GM13977 (cell line): ENCODE measurements at regions not wholly inside any gene's neighbourhood (a gene's known extent, or its start where the extent isn't known, plus 50 kb on each side); places are given as distances from the start of the nearest gene placed in this dataset.

Source experiments
- DNase-seq: peaks from one replicate; pipeline ENCODE4 v3.0.0; 2012; ENCODE audit warnings: low spot score
- in situ Hi-C: fragments of 300-500 bp; cut with MboI; formaldehyde crosslinking; loops from one replicate; pipeline ENCODE4 v1.12.0; 2022; ENCODE audit warnings: low sequenced_read_pairs, low pct_unique_long_range_greater_than_20kb, mixed read lengths, inconsistent platforms; ENCODE audit not compliant: unreplicated experiment
- TF ChIP-seq, protein P1 (sequence below): IDR thresholded peaks from 2 replicates; pipeline ENCODE4 v1.5.1; 2012; ENCODE audit warnings: mild to moderate bottlenecking, control low read depth; ENCODE audit not compliant: insufficient read depth; ENCODE audit errors: extremely low read depth, missing control alignments

DNA sequence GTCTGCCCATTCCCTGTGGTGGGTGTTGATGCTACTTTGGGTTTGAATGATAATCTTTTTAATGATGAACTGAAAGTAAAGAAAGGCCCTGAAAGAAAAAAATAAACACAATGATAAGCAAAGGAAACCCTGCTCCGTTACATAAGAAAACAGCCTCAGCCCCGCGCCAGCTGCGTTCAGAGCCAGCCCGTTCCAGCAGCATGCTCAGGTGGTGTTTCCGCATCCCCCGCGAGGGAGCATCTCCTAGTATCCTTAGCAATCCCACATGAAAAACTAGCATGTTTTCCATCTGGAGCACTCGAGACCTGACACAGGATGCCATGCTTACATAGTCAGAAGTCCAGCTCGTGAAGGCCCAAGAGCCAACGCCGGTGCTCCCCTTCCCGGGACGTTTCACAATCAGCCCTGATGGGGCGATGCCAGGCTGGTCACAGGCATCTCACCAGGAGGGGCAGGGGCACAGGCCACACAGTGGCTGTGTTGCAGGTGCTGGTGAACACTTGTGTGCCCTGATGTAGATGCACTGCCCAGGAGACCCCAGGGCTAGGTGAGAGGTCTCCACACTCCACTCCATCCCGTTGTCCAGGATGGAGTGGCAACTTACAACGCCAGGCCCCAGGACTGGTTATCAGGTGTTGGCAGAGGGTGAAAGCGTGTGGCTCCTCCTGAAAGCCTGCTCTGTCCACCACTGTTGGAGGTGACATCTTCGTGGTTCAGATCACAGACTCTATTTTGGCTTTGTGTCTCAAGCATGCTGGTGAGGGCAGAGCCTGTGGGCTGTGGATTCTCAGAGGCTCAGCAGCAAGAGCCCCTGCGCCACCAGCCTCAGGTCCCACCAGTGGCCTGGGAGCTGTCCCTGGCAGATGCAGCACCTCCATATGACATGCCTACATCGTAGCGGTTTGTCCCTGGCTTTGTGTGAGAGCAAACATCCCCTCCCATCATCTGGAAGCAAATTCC, 246.8 kb upstream of the IRX1 start:
- TF ChIP-seq, protein P1, sequence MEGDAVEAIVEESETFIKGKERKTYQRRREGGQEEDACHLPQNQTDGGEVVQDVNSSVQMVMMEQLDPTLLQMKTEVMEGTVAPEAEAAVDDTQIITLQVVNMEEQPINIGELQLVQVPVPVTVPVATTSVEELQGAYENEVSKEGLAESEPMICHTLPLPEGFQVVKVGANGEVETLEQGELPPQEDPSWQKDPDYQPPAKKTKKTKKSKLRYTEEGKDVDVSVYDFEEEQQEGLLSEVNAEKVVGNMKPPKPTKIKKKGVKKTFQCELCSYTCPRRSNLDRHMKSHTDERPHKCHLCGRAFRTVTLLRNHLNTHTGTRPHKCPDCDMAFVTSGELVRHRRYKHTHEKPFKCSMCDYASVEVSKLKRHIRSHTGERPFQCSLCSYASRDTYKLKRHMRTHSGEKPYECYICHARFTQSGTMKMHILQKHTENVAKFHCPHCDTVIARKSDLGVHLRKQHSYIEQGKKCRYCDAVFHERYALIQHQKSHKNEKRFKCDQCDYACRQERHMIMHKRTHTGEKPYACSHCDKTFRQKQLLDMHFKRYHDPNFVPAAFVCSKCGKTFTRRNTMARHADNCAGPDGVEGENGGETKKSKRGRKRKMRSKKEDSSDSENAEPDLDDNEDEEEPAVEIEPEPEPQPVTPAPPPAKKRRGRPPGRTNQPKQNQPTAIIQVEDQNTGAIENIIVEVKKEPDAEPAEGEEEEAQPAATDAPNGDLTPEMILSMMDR = no peak
- no peak for DNase-seq
- in situ Hi-C loops = no loop called here

DNA sequence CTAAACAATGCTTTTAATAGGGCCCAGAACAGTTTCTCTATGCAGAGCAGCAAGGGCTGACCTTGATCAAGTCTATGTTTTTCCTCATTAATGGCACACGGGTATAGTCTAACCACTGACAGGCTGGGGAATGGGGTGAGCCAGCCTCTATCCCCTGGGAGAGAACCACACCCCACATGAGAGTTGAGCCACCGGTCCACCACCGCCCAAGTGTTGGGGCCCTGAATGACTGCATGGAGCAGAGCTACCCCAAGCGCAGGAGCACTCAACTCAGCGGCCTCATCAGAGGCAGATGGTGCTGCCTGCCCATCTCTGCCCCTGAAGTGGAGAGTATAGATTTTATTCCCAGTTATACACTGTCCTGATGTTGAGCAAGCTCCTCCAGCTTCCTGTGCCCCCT, 247.9 kb upstream of the IRX1 start:
- DNase-seq = no peak
- in situ Hi-C loops = no loop called here
- TF ChIP-seq, protein P1 = no peak

DNA sequence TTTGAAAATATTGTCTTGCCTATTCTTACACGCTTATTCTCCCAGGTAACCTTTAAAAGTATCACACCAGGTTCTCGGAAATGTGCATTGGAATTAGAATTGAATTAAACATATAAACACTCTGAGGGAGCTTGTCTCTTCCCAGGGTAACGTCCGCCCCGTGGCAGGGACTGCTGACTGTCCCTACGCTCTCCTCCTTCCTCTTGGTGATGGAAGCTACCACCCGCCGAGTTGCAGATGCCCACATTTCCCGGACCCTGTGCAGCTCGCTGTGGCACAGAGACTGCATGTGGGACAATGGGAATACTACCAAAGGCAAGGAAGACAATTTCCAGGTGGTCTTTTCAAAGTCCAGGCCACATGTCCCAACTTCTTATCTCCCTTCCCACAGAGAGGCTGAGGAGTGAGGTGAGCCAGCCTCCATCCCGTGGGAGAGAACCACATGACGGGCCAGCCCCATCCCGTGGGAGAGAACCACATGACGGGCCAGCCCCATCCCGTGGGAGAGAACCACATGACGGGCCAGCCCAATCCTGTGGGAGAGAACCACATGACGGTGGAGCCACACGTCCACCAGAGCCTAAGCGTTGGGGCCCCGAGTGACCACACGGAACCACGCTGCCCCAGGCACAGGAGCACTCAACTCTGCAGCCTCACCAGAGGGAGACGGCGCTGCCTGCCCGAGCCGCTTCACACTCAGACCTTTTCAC, 249.4 kb upstream of the IRX1 start:
- DNase-seq = no peak
- TF ChIP-seq, protein P1 = no peak
- in situ Hi-C loops = no loop called here

DNA sequence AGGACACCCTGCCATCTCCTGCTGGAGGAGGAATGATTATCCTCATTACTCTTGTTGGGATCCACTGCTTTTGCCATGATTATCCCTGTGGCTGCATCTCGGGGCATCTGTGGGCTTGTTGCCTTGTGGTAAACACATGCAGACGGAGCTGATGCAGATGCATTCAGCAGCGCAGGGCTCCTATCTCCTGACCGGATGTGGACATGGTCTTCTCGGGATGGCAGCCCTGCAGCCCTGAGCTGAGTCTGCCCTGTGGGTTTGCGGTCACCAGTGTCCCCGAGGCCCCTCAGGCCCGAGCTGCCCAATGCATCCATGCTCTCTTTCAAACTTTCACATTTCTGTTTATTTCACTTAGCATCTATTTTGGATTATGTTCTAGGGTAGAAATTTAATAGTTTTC, 250.4 kb upstream of the IRX1 start:
- TF ChIP-seq, protein P1 = no peak
- in situ Hi-C loops = no loop called here
- DNase-seq = no peak

DNA sequence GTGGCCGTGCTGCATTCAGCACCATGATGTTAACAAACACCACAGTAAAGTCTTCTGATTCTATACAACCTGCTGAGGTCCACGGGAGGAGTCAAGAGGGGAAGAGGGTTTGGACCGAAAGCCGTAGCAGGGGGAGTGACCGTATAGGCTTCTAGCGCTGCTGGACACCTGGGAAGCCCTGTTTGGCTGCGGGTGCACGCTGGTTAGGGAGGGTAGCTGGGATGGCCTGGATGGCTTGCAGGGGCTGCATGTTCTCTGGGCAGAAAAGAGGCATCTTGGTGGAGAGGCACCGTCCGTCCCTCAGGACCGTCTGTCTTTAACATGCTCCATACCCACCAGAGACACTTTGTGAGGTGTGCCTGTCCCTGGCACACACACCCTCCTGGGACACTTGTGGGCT, 251.0 kb upstream of the IRX1 start:
- in situ Hi-C loops = no loop called here

DNA sequence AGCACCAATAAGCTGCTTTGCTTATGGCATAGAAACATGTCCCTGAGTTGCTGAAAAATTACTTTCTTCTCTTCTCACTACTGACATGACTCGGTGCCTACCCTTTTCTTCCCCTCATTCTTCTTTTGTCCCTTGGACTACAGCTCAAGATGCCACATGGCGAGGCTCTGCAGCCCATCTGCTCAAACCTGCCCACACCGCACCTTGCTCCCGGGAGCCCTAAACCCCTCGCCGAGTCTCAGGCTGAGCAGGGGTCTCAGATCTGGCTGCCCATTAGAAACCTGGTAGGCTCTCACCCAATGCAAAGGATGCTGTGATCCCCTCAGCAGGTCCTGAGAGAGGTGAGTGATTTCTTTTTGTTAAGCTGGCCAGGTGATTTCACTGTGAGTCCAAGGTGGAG, 251.7 kb upstream of the IRX1 start:
- in situ Hi-C loops = no loop called here
- no peak for DNase-seq
- TF ChIP-seq, protein P1 = no peak

More for the DNA sequence above, 251.0 kb upstream of the IRX1 start:
- TF ChIP-seq, protein P1 = no peak
- no peak for DNase-seq
